ENCODE measurements at regions not wholly inside any gene's neighbourhood (a gene's known extent, or its start where the extent isn't known, plus 50 kb on each side); places are given as distances from the start of the nearest gene placed in this dataset.
"Not testable (repeated sequence)": the region's sequence is repeated elsewhere in the genome, so short reads cannot be mapped to it uniquely, and the experiment has no call there.

DNA sequence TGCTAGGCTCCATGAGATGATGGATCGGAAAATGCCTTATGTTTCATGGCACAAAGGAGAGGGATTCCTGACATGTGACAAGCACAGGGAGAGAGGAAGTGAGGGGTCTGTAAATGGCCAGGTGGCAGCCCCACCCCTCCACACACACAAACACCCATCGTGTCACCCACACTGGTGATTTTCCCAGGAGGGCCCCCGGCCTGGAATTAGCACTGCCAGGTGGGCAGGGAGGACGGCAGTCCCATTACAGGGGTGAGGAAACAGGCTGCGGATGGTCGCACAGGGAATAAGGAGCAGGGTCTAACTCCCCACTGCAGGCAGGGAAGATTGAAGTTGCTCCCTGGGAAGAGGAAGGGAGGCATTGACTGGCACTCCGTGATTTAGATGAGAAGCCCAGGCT is 395.3 kb upstream of the ZNF337 start:
- not testable (repeated sequence) for H3K4me1 ChIP-seq (ENCODE audit: control insufficient read depth in 1 of 2, insufficient read depth in 2 of 2, low read length in 2 of 2)

DNA sequence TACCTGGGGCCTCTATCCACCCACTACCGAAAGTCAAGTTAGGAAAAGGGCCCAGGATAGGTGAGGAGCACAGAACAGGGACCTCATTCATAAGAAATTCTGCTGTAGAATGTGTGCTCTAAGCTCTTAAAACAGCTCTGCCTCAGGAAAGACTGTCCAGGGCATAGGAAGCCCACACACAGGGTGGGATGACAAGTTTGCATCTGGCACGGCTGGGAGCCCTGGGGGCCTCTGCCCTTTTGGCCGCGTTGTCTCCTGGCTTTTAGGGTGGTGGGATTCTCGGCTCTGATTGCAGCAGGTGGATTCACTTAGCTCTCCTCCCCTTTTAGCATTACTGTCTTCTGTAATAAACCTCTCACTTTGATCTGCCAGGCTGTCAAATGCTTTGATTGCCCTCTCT is 389.5 kb upstream of the ZNF337 start:
- H3K9me3 ChIP-seq (ENCODE audit: control insufficient read depth in 1 of 2, low read length in 2 of 2); H3K4me1 ChIP-seq (ENCODE audit: control insufficient read depth in 1 of 2, insufficient read depth in 2 of 2, low read length in 2 of 2); H3K36me3 ChIP-seq (ENCODE audit: control insufficient read depth in 1 of 2, insufficient read depth in 2 of 2, low read length in 2 of 2); H3K27ac ChIP-seq (ENCODE audit: low read length); H3K4me3 ChIP-seq (ENCODE audit: low read depth in 1 of 2, low read length in 2 of 2); H3K27me3 ChIP-seq (ENCODE audit: low read depth, low read length): not testable (repeated sequence)

More for the DNA sequence above, 395.3 kb upstream of the ZNF337 start:
- H3K36me3 ChIP-seq (ENCODE audit: control insufficient read depth in 1 of 2, insufficient read depth in 2 of 2, low read length in 2 of 2); H3K27ac ChIP-seq (ENCODE audit: low read length); H3K4me3 ChIP-seq (ENCODE audit: low read depth in 1 of 2, low read length in 2 of 2); H3K27me3 ChIP-seq (ENCODE audit: low read depth, low read length); H3K9me3 ChIP-seq (ENCODE audit: control insufficient read depth in 1 of 2, low read length in 2 of 2): not testable (repeated sequence)

DNA sequence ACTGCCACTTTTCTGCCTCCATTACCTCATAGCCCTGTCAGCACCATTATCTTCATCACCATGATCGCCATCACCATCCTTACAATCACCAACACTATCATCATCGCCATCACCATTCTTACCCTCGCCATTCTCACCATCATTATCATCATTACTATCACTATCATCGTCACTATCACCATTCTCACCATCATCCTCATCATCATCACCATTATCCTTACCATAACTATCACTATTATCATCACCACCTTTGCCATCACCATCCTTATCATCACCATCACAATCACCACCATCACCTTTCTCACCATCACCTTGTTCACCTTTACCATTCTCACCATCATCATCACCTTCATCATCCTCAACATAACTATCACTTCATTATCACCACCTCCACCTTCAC is 377.3 kb upstream of the ZNF337 start:
- H3K27me3 ChIP-seq (ENCODE audit: low read depth, low read length); H3K4me1 ChIP-seq (ENCODE audit: control insufficient read depth in 1 of 2, insufficient read depth in 2 of 2, low read length in 2 of 2); H3K27ac ChIP-seq (ENCODE audit: low read length); H3K36me3 ChIP-seq (ENCODE audit: control insufficient read depth in 1 of 2, insufficient read depth in 2 of 2, low read length in 2 of 2); H3K9me3 ChIP-seq (ENCODE audit: control insufficient read depth in 1 of 2, low read length in 2 of 2); H3K4me3 ChIP-seq (ENCODE audit: low read depth in 1 of 2, low read length in 2 of 2): not testable (repeated sequence)

DNA sequence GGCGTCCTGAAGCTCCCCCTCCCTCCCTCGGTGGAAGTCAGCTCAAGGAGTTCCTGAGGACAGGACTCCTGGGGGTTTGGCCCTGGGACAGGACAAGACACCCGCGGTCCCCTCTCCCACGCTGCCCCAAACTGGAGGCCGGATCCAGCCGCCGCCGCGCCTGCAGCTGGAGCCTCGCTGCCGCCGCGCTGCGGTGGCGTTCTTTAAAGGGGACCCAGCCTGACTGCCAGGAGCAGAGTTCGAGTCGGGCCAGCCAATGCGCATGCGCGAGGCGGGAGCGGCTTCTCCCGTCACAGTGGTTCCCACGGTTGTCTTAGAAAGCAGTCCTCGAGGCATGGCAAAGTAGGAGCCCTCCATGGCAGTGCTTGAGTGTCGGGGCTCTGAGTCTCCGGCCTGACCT is 362.7 kb upstream of the ZNF337 start:
- not testable (repeated sequence) for H3K27ac ChIP-seq (ENCODE audit: low read length)

DNA sequence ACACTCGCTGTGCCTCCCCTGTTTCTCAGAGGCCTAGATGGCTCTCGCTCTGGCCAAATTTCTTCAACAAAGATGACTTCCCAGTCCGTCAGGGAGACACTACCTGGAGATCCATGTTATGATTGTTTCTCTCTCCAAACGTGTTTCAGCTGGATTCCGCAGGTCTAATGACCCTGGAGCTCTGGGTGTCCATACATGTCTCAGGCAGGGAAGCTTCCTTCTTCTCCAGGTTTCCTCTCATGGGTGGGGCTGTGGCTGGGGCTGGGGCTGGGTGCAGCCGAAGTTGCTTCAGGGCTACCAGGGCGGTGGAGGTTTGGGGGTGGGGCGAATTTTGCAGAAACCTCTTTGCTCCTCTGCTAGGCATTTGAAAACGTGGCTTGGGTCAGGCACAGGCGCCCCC is 361.8 kb upstream of the ZNF337 start:
- not testable (repeated sequence) for H3K27me3 ChIP-seq (ENCODE audit: low read depth, low read length); H3K9me3 ChIP-seq (ENCODE audit: control insufficient read depth in 1 of 2, low read length in 2 of 2); H3K27ac ChIP-seq (ENCODE audit: low read length)

More for the DNA sequence above, 362.7 kb upstream of the ZNF337 start:
- not testable (repeated sequence) for H3K4me3 ChIP-seq (ENCODE audit: low read depth in 1 of 2, low read length in 2 of 2); H3K36me3 ChIP-seq (ENCODE audit: control insufficient read depth in 1 of 2, insufficient read depth in 2 of 2, low read length in 2 of 2); H3K9me3 ChIP-seq (ENCODE audit: control insufficient read depth in 1 of 2, low read length in 2 of 2); H3K4me1 ChIP-seq (ENCODE audit: control insufficient read depth in 1 of 2, insufficient read depth in 2 of 2, low read length in 2 of 2); H3K27me3 ChIP-seq (ENCODE audit: low read depth, low read length)

DNA sequence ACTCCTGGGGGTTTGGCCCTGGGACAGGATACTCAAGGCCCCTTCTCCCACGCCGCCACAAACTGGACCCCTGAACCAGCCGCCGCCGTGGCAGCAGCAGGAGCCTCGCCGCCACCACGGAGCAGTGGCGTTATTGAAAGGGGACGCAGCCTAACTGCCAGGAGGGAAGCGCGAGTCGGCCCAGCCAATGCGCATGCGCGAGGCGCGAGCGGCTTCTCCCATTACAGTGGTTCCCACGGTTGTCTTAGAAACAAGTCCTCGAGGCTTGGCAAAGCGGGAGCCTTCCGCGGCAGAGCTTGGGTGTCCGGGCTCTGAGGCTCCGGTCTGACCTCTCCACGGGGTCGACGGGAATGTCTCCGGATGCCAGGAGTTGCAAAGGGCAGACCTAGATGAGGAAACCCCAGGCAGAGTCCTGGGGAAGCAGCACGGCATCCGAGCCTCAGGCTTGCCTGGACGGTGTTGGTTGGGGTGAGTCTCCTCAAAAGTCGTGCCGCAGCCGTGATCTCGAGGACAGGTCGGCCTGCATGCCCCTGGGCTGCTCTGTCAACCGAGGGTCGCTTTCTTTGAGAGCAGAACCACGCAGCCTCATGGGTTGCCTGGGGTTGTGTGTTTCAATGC is 360.6 kb upstream of the ZNF337 start:
- H3K4me3 ChIP-seq (ENCODE audit: low read depth in 1 of 2, low read length in 2 of 2); H3K27ac ChIP-seq (ENCODE audit: low read length); H3K27me3 ChIP-seq (ENCODE audit: low read depth, low read length); H3K36me3 ChIP-seq (ENCODE audit: control insufficient read depth in 1 of 2, insufficient read depth in 2 of 2, low read length in 2 of 2); H3K9me3 ChIP-seq (ENCODE audit: control insufficient read depth in 1 of 2, low read length in 2 of 2); H3K4me1 ChIP-seq (ENCODE audit: control insufficient read depth in 1 of 2, insufficient read depth in 2 of 2, low read length in 2 of 2): not testable (repeated sequence)

More for the DNA sequence above, 361.8 kb upstream of the ZNF337 start:
- not testable (repeated sequence) for H3K4me3 ChIP-seq (ENCODE audit: low read depth in 1 of 2, low read length in 2 of 2); H3K36me3 ChIP-seq (ENCODE audit: control insufficient read depth in 1 of 2, insufficient read depth in 2 of 2, low read length in 2 of 2); H3K4me1 ChIP-seq (ENCODE audit: control insufficient read depth in 1 of 2, insufficient read depth in 2 of 2, low read length in 2 of 2)

DNA sequence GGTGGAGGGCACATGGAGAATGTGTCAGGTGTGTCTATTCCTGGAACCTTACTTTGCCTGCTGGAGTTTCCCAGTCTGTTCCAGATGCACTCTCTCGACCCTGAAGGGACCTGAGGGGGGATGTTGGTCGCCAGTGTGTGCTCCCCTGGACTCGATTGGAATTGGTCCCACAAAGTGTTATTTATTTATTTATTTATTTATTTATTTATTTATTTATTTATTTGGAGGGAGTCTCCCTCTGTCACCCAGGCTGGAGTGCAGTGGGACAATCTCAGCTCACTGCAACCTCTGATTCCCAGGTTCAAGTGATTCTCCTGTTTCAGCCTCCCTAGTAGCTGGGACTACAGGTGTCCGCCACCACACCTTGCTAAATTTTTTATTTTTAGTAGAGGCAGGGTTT is 329.1 kb upstream of the ZNF337 start:
- H3K9me3 ChIP-seq (ENCODE audit: control insufficient read depth in 1 of 2, low read length in 2 of 2); H3K36me3 ChIP-seq (ENCODE audit: control insufficient read depth in 1 of 2, insufficient read depth in 2 of 2, low read length in 2 of 2); H3K4me1 ChIP-seq (ENCODE audit: control insufficient read depth in 1 of 2, insufficient read depth in 2 of 2, low read length in 2 of 2); H3K4me3 ChIP-seq (ENCODE audit: low read depth in 1 of 2, low read length in 2 of 2); H3K27me3 ChIP-seq (ENCODE audit: low read depth, low read length); H3K27ac ChIP-seq (ENCODE audit: low read length): not testable (repeated sequence)

DNA sequence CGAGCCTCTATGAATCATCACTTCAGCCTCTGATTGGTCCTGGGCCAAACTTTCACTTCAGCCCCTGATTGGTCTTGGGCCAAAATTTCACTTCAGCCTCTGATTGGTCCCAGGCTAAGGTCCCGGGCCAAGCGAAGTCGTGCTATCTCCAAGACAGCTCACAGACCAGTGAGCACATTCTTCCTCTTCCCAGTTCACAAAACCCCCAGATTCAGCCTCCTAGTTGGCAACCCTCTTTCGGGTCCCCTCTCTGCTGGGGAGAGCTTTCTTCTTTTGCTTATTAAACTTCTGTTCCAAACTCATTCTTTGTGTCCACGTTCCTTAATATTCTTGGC is 314.3 kb upstream of the ZNF337 start:
- H3K9me3 ChIP-seq (ENCODE audit: control insufficient read depth in 1 of 2, low read length in 2 of 2); H3K27me3 ChIP-seq (ENCODE audit: low read depth, low read length); H3K4me1 ChIP-seq (ENCODE audit: control insufficient read depth in 1 of 2, insufficient read depth in 2 of 2, low read length in 2 of 2); H3K4me3 ChIP-seq (ENCODE audit: low read depth in 1 of 2, low read length in 2 of 2); H3K36me3 ChIP-seq (ENCODE audit: control insufficient read depth in 1 of 2, insufficient read depth in 2 of 2, low read length in 2 of 2); H3K27ac ChIP-seq (ENCODE audit: low read length): not testable (repeated sequence)

DNA sequence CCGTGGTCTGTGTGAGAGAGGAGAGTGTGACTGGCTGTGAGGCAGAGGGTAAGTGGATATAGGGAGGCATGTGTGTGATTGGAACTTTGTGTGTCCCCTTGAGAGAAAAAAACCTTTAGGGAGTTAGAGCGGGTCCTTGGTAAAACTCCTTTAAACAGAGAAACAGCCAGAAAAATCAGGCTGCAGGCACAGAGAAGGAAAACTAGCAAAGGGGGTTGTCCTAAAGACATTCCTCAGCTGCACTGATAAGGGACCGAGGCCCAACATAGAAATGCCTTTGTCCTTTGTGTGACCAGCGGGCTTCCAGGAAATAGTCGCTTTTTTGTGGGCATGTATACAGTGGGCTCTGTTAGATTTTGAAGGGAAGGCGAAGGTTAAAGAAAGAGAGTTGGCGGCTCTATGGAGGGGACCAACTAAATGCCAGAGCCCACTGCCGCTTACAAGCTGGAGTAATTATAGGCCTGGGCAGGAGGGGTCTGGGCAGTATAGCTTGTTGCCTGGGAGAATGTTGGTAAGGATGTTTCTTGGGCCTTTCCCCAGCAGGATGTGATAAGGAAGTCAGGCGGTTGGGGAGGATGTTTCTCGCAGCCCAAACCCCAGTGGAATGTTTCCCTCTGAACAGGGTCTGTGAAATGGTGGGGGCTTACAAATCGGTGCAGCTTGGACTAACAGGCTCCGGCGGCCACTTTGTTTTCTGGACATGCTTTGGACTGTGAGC is 313.7 kb upstream of the ZNF337 start:
- peak overlapping the region; percentile 60 for H3K27ac ChIP-seq (ENCODE audit: low read length)
- H3K9me3 ChIP-seq (ENCODE audit: control insufficient read depth in 1 of 2, low read length in 2 of 2), result not testable (repeated sequence)

DNA sequence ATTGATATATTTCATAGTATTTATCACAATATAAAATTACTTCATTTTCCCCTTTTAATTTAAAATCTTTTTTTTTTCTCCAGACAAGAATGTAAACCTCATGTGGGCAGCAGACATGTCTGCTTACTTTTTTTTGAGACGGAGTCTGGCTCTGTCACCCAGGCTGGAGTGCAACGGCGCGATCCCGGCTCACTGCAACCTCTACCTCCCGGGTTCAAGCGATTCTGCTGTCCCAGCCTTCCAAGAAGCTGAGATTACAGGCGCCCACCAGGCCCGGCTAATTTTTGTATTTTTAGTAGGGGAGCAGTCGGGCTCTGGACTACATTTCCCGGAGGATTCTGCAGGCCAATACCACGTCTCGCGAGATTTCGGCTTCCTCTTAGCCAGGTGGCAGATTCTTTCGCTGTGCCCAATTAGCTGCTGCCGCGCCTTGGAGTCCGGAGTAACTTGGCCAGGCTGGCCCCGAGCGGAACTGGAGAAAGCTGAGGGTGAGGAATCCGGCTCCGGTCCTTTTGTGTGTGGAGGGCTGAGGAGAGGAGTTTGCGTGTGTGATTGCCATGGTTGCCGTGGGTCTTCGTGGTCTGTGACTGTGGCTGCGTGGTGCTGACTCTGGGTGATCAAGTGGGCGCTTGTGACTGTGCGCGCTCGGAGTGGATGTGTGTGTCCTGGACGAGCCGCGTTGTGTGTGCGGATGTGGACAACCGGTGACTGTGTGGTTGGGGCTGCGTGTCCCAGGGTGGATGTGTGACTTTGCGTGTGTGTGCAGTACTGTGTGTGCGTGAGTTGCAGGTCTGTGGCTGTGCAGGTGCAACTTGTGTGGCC is 313.0 kb upstream of the ZNF337 start:
- peak overlapping the region; percentile 56 to 69 for H3K4me3 ChIP-seq (ENCODE audit: low read depth in 1 of 2, low read length in 2 of 2)
- H3K36me3 ChIP-seq (ENCODE audit: control insufficient read depth in 1 of 2, insufficient read depth in 2 of 2, low read length in 2 of 2); H3K27me3 ChIP-seq (ENCODE audit: low read depth, low read length); H3K4me1 ChIP-seq (ENCODE audit: control insufficient read depth in 1 of 2, insufficient read depth in 2 of 2, low read length in 2 of 2); H3K9me3 ChIP-seq (ENCODE audit: control insufficient read depth in 1 of 2, low read length in 2 of 2): not testable (repeated sequence)
- H3K27ac ChIP-seq (ENCODE audit: low read length), result peak overlapping the region; percentile 60

More for the DNA sequence above, 313.7 kb upstream of the ZNF337 start:
- H3K27me3 ChIP-seq (ENCODE audit: low read depth, low read length); H3K4me1 ChIP-seq (ENCODE audit: control insufficient read depth in 1 of 2, insufficient read depth in 2 of 2, low read length in 2 of 2); H3K36me3 ChIP-seq (ENCODE audit: control insufficient read depth in 1 of 2, insufficient read depth in 2 of 2, low read length in 2 of 2): not testable (repeated sequence)
- peak overlapping the region; percentile 56 to 69 for H3K4me3 ChIP-seq (ENCODE audit: low read depth in 1 of 2, low read length in 2 of 2)

DNA sequence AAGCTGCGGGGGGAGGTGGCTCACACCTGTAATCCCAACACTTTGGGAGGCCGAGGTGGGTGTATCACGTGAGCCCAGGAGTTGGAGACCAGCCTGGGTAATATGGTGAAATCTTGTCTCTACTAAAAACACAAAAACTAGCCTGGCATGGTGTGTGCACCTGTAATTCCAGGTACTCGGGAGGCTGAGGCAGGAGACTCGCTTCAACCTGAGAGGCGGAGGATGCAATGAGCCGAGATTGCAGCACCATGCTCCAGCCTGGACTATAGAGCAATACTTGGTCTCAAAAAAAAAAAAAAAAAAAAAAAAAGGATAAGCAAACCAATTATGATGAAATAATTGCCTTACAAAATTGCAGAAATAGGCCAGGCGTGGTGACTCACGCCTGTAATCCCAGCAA is 311.4 kb upstream of the ZNF337 start:
- H3K27me3 ChIP-seq (ENCODE audit: low read depth, low read length); H3K4me1 ChIP-seq (ENCODE audit: control insufficient read depth in 1 of 2, insufficient read depth in 2 of 2, low read length in 2 of 2); H3K36me3 ChIP-seq (ENCODE audit: control insufficient read depth in 1 of 2, insufficient read depth in 2 of 2, low read length in 2 of 2); H3K4me3 ChIP-seq (ENCODE audit: low read depth in 1 of 2, low read length in 2 of 2); H3K9me3 ChIP-seq (ENCODE audit: control insufficient read depth in 1 of 2, low read length in 2 of 2); H3K27ac ChIP-seq (ENCODE audit: low read length): not testable (repeated sequence)

All from muscle layer of duodenum (tissue), 2 donors.